Fibroblast of the aortic adventitia (primary cell): ENCODE measurements at regions not wholly inside any gene's neighbourhood (a gene's known extent, or its start where the extent isn't known, plus 50 kb on each side); places are given as distances from the start of the nearest gene placed in this dataset.
"Not testable (repeated sequence)": the region's sequence is repeated elsewhere in the genome, so short reads cannot be mapped to it uniquely, and the experiment has no call there.

Experiments
- DNase-seq: peaks from one replicate; pipeline ENCODE4 v3.0.0-alpha.2; 2010; ENCODE audit warnings: low read depth
- H3K4me3 ChIP-seq: 2 replicates; pipeline ENCODE4 v1.5.1; 2011; ENCODE audit warnings: low read depth, mild to moderate bottlenecking, control low read depth, low read length, moderate library complexity
- TF ChIP-seq, protein P1 (sequence below): IDR thresholded peaks from 2 replicates; pipeline ENCODE4 v1.5.1; 2011; ENCODE audit warnings: mild to moderate bottlenecking, low read length, control low read depth, inconsistent platforms; ENCODE audit not compliant: insufficient read depth

DNA sequence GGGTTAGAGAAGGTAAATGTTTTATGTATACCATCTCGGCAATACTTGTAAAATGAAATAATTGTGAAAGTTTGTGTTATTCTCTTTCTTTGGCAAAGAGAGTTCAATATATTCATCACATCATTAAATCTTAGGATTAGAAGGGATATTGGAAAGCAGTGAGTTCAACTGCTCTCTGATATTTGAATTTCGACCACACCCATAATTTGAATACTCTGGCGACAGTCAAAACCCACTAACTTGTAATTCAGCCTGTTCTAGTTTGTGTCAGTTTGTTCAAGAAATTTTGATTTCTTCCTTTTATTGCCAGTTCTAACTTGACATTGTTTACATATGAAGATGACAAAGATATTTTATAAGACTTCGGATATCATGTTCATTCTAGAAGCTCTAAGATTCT, 1380.5 kb upstream of the CDH8 start:
- TF ChIP-seq, protein P1, sequence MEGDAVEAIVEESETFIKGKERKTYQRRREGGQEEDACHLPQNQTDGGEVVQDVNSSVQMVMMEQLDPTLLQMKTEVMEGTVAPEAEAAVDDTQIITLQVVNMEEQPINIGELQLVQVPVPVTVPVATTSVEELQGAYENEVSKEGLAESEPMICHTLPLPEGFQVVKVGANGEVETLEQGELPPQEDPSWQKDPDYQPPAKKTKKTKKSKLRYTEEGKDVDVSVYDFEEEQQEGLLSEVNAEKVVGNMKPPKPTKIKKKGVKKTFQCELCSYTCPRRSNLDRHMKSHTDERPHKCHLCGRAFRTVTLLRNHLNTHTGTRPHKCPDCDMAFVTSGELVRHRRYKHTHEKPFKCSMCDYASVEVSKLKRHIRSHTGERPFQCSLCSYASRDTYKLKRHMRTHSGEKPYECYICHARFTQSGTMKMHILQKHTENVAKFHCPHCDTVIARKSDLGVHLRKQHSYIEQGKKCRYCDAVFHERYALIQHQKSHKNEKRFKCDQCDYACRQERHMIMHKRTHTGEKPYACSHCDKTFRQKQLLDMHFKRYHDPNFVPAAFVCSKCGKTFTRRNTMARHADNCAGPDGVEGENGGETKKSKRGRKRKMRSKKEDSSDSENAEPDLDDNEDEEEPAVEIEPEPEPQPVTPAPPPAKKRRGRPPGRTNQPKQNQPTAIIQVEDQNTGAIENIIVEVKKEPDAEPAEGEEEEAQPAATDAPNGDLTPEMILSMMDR, result no peak
- no peak for DNase-seq
- H3K4me3 ChIP-seq, result no peak overlapping the region

GRCh38 chr16:63415014-63415413, 1378.8 kb upstream of the CDH8 start:
- TF ChIP-seq, protein P1, result no peak
- H3K4me3 ChIP-seq, result no peak overlapping the region
- no peak for DNase-seq

DNA sequence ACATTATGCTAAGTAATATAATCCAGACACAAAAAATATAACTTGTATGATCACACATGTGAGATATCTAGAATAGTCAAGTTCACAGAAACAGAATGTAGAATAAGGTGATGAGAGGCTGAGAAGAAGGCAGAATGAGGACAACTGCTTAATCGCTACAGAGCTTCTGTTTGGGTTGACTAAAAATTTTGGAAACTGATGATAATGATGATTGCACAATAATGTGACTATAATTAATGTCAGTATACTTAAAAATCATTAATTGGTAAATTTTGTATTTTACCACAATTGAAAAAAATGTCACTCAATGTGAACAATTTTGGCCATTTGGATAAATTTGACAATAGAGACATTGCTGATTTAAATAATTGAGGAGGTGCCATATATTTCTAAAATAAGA, 1374.4 kb upstream of the CDH8 start:
- TF ChIP-seq, protein P1, result no peak
- no peak for DNase-seq
- H3K4me3 ChIP-seq, result no peak overlapping the region

DNA sequence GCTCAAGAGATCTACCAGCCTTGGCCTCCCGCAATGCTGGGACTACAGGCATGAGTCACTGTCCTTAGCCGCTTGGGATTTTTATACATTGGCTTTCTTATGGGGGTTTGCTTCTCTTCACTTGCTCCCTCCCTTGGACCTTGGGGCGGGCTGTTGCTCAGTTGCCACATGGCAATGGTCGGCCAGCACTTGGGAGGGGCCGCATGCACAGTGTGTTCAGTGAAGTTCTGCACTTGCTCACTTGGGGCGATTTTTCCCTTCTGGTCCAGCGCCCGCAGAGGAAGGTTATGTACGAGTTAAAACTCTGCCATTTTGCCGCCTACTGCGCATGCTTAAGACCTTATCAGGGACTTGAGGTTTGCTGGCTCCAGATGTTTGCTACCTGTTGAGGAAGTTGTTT, 1367.6 kb upstream of the CDH8 start:
- TF ChIP-seq, protein P1, result no peak
- H3K4me3 ChIP-seq, result no peak overlapping the region
- DNase-seq, result no peak

DNA sequence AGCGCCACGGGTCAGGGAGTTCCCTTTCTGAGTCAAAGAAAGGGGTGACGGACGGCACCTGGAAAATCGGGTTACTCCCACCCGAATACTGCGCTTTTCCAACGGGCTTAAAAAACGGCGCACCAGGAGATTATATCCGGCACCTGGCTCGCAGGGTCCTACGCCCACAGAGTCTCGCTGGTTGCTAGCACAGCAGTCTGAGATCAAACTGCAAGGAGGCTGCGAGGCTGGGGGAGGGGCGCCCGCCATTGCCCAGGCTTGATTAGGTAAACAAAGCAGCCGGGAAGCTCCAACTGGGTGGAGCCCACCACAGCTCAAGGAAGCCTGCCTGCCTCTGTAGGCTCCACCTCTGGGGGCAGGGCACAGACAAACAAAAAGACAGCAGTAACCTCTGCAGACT, 1352.0 kb upstream of the CDH8 start:
- H3K4me3 ChIP-seq, DNase-seq: not testable (repeated sequence)

- no peak overlapping the region for H3K4me3 ChIP-seq
- DNase-seq, result no peak
- TF ChIP-seq, protein P1, result no peak
These were observed 1349.6 kb upstream of the CDH8 start for GRCh38 chr16:63385714-63386432.

DNA sequence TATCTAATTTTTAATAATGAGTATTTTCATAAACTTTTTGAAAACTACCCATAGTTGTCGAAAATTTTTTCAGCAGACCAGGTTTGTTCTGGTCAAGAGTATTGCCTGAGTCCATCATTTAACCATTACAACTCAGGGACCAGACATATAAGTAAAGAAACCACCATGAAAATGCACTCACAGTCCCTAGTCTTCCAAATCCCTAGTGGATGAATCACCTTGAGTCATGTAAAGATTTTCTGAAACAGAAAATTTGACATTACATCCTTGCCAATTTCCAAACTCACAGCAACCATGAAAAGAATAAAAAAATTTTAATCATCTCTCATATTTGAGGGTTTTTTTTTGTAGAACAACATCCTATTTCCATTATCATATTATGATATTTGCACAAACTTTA, 1337.5 kb upstream of the CDH8 start:
- TF ChIP-seq, protein P1, result no peak
- no peak overlapping the region for H3K4me3 ChIP-seq
- no peak for DNase-seq
